Uterus (tissue), 2 donors: ENCODE measurements at regions not wholly inside any gene's neighbourhood (a gene's known extent, or its start where the extent isn't known, plus 50 kb on each side); places are given as distances from the start of the nearest gene placed in this dataset.

Source experiments
- POLR2A ChIP-seq, 2 donors: fragments of 450-650 bp; IDR thresholded peaks; one replicate each; pipeline ENCODE4 v1.6.1; 2016; ENCODE audit warnings: antibody characterized with exemption in 2 of 2, mild to moderate bottlenecking in 1 of 2, moderate library complexity in 1 of 2
- TF ChIP-seq, protein P1 (sequence below), 4 experiments: fragments of 200-600 bp in 2 of 4; fragments of 450-650 bp in 2 of 4; sonication (generic) in 2 of 4; IDR thresholded peaks; one replicate each; pipeline ENCODE4 v1.5.1; 2016 to 2019; ENCODE audit warnings: antibody characterized with exemption in 4 of 4, mild to moderate bottlenecking in 2 of 4, moderate library complexity in 1 of 4

DNA sequence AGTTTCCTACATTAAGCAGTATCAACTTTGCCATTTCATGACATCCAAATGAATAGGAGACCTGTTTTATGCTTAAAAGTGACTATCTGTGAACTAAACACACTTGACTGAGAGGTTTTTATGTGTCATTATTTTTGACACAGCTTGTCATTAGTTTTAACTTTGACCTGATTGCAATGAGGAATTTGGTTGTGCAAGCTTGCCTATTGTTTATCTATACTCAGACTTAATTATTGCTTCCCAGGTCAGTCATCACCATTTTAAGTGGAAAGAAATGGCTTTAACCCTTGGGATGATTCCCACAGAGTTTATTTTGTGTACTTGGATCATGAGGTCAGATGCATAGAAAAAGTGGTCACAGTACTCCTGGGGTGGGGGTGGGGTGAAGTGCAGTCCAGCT, 171.0 kb upstream of the PRICKLE1 start:
- TF ChIP-seq, protein P1, sequence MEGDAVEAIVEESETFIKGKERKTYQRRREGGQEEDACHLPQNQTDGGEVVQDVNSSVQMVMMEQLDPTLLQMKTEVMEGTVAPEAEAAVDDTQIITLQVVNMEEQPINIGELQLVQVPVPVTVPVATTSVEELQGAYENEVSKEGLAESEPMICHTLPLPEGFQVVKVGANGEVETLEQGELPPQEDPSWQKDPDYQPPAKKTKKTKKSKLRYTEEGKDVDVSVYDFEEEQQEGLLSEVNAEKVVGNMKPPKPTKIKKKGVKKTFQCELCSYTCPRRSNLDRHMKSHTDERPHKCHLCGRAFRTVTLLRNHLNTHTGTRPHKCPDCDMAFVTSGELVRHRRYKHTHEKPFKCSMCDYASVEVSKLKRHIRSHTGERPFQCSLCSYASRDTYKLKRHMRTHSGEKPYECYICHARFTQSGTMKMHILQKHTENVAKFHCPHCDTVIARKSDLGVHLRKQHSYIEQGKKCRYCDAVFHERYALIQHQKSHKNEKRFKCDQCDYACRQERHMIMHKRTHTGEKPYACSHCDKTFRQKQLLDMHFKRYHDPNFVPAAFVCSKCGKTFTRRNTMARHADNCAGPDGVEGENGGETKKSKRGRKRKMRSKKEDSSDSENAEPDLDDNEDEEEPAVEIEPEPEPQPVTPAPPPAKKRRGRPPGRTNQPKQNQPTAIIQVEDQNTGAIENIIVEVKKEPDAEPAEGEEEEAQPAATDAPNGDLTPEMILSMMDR (IDR thresholded peaks at IDR 0.05) = no peak
- no peak for TF ChIP-seq POLR2A (IDR thresholded peaks at IDR 0.05)
